ENCODE measurements at regions not wholly inside any gene's neighbourhood (a gene's known extent, or its start where the extent isn't known, plus 50 kb on each side); places are given as distances from the start of the nearest gene placed in this dataset.

DNA sequence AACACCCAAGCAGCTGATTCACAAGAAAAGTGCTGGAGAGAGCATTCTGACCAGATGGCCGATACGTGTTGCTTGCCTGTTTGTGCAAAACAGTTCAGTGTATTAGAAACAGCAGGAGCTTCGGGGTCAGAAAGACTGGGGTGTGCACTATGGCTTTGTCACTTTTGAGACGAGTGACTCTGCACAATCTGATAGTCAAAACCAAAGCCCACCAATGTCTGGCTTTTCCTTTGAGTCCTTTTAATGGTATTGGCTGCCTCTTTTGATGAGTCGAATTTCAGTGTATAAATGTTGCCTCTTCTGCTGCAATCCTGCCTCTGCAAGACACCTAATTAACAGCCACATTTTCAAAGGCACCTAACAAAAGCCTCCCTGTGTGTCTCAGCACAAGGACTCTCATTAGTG, 444.6 kb downstream of the AJAP1 start:
- no peak for TF ChIP-seq CTCF (IDR thresholded peaks at IDR 0.05; ENCODE audit: low read depth, low read length, poor library complexity, severe bottlenecking)
- no peak for TF ChIP-seq EZH2phosphoT487 (IDR thresholded peaks at IDR 0.05; ENCODE audit: borderline replicate concordance, low read length)

Data from DOHH2 (cell line).